ENCODE measurements at regions not wholly inside any gene's neighbourhood (a gene's known extent, or its start where the extent isn't known, plus 50 kb on each side); places are given as distances from the start of the nearest gene placed in this dataset.

DNA sequence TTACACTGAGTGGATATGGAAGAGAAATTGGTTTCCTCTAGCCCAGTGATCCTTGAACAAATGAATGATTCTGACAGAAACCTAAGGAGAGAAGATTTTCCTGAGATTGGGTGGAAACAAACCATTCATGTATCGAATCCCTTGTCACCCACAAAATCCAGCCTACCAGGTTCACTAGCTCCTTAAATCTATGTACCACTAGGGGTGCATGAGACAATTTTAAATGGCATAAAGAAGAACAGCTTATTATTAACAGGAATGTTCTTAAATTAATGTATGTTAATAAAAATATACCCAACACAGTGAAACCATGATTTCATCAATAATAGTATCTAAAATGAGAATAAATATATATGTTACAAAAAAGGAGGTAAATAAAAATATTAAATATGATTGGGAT lies 118.4 kb upstream of the LNX1 start:
- H3K27me3 ChIP-seq = no peaks in the 10 kb centered on the region
- ATAC-seq (no peak), DNase-seq (no peak)
- H3K4me1 ChIP-seq = no peaks in the 10 kb centered on the region
- H3K9me3 ChIP-seq = no peaks in the 10 kb centered on the region
- intact Hi-C loops (cut with DNase I) = no loop called here
- TF ChIP-seq CTCF (IDR thresholded peaks at IDR 0.05) = no peak
- no peak overlapping the region for H3K27ac ChIP-seq
- H3K4me3 ChIP-seq = no peak overlapping the region
- no peaks in the 10 kb centered on the region for H3K36me3 ChIP-seq

GRCh38 chr4:53707491-53707890 lies 116.2 kb upstream of the LNX1 start:
- no peaks in the 10 kb centered on the region for H3K36me3 ChIP-seq
- ATAC-seq (no peak), DNase-seq (no peak)
- H3K4me1 ChIP-seq = peaks cover 14% of the 10 kb centered on the region
- no peaks in the 10 kb centered on the region for H3K9me3 ChIP-seq
- no peaks in the 10 kb centered on the region for H3K27me3 ChIP-seq
- H3K4me3 ChIP-seq = no peak overlapping the region
- H3K27ac ChIP-seq = no peak overlapping the region
- intact Hi-C loops (cut with DNase I) = no loop called here
- TF ChIP-seq CTCF (IDR thresholded peaks at IDR 0.05) = no peak

DNA sequence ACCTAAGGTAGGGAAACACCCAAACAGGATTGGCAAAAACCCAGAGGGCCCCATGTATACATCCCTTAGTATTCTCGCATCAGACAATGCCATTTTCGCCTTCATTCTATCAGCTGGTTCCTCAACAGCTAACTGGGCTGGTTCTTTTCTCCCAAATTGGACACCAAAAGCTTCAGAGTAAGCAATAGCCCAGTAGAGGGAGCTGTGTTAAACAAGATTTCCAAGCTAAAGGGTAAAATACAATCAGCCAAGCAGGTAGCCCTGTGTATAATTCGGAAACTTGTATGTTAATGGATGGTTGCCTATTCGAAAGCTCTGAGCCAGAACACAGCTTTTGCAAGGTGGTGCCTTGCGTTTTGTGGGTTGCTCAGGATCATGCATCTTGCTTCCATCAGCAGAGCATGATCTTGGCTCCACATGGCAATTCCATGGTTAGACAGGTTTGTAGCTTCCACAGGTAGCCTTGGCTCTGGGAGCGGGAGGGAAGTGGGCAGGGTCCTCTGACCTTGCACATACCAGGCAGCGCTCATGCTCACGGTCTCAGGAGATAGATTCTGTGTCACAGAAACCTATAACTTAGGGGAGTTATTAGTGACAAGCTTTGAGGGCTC lies 115.2 kb upstream of the LNX1 start:
- Histone ChIP-seq H3K36me3 (no peaks in the 10 kb centered on the region), H3K27me3 (no peaks in the 10 kb centered on the region), H3K4me1 (peaks cover 19% of the 10 kb centered on the region), H3K9me3 (no peaks in the 10 kb centered on the region), H3K4me3 (no peak overlapping the region), H3K27ac (no peak overlapping the region)
- intact Hi-C loops (cut with DNase I) = no loop called here
- TF ChIP-seq CTCF (IDR thresholded peaks at IDR 0.05) = peak; percentile 58
- ATAC-seq = peak; percentile 44
- DNase-seq = no peak

DNA sequence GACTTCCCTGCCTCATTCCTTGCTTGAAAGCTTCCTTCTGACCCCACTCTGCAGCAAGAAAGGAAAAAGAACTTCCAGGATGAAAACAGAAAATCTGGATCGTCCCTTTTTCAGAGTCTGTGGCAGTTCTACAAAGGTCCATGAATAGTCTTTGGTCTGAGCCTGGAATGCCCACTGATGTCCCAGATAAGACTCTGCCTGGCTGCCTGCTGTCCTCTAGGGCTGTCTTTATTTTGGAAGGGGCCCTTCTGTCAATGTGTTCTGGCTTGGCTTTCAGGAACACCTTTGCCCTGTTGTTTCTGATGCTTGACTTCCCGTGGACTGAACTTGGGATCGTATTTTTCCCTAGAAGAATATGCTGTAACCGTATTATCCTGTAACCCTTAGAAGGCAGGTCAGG lies 114.7 kb upstream of the LNX1 start:
- no peak for DNase-seq
- H3K27me3 ChIP-seq = no peaks in the 10 kb centered on the region
- H3K9me3 ChIP-seq = no peaks in the 10 kb centered on the region
- intact Hi-C loops (cut with DNase I) = no loop called here
- H3K27ac ChIP-seq = no peak overlapping the region
- TF ChIP-seq CTCF (IDR thresholded peaks at IDR 0.05) = no peak
- peaks cover 19% of the 10 kb centered on the region for H3K4me1 ChIP-seq
- H3K4me3 ChIP-seq = no peak overlapping the region
- no peaks in the 10 kb centered on the region for H3K36me3 ChIP-seq
- no peak for ATAC-seq

DNA sequence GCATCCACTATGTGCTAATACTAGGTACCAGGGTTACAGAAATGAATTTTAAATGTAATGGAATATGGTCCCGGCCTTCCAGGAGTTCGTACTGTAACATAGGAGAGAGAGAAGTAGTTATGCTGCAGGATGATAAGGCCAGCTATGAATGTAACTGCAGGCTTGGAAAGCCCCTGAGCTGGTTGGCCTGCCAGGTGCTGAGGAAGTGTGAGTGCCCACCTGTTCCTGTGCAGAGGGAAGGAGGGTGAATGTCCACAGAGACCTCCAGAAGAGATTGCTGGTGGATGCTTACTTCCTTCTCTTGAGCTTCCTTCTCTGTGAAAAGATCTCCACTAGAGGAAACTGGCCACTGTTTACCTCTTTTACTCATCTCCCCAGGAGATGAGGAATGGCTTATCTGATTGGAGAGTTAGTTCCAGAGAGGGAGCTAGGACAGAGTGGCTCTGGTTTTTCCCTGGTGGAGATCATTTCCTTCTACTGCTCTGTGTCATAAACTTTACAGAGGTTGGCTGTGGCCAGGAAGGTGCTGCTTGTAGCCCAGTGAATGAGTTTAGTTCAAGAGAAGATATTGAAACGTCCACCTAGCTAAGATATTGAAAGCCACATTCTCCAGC lies 114.0 kb upstream of the LNX1 start:
- H3K27me3 ChIP-seq = no peaks in the 10 kb centered on the region
- intact Hi-C loops (cut with DNase I) = no loop called here
- H3K4me1 ChIP-seq = peaks cover 19% of the 10 kb centered on the region
- no peaks in the 10 kb centered on the region for H3K9me3 ChIP-seq
- H3K4me3 ChIP-seq = no peak overlapping the region
- ATAC-seq (no peak), DNase-seq (no peak)
- no peak for TF ChIP-seq CTCF (IDR thresholded peaks at IDR 0.05)
- no peaks in the 10 kb centered on the region for H3K36me3 ChIP-seq
- H3K27ac ChIP-seq = no peak overlapping the region

Measured in upper lobe of right lung (tissue), 1 donor.